Nephron progenitor cell (in vitro differentiated cells): ENCODE measurements at regions not wholly inside any gene's neighbourhood (a gene's known extent, or its start where the extent isn't known, plus 50 kb on each side); places are given as distances from the start of the nearest gene placed in this dataset.

Experiments
- DNase-seq: peaks from one replicate; pipeline ENCODE4 v3.0.0; 2021
- H3K27ac Mint-ChIP-seq: 2 replicates; pipeline ENCODE4 v1.8.0; 2021; ENCODE audit warnings: mild to moderate bottlenecking, moderate library complexity, mixed read lengths
- H3K27me3 Mint-ChIP-seq: 2 replicates; pipeline ENCODE4 v1.8.0; 2021; ENCODE audit warnings: mild to moderate bottlenecking, low read depth, mixed read lengths; ENCODE audit not compliant: poor library complexity
- H3K36me3 Mint-ChIP-seq: 2 replicates; pipeline ENCODE4 v1.8.0; 2021; ENCODE audit warnings: low read depth, mixed read lengths
- H3K4me1 Mint-ChIP-seq: 2 replicates; pipeline ENCODE4 v1.8.0; 2021; ENCODE audit warnings: mixed read lengths
- H3K4me3 Mint-ChIP-seq: 2 replicates; pipeline ENCODE4 v1.8.0; 2021; ENCODE audit warnings: mild to moderate bottlenecking, moderate library complexity, mixed read lengths
- H3K9me3 Mint-ChIP-seq: 2 replicates; pipeline ENCODE4 v1.8.0; 2021; ENCODE audit warnings: mild to moderate bottlenecking, moderate library complexity, mixed read lengths
- TF ChIP-seq, protein P1 (sequence below): fragments of 200-600 bp; sonication (generic); IDR thresholded peaks from 2 replicates; pipeline ENCODE4 v1.5.0; 2021; ENCODE audit warnings: antibody characterized with exemption

DNA sequence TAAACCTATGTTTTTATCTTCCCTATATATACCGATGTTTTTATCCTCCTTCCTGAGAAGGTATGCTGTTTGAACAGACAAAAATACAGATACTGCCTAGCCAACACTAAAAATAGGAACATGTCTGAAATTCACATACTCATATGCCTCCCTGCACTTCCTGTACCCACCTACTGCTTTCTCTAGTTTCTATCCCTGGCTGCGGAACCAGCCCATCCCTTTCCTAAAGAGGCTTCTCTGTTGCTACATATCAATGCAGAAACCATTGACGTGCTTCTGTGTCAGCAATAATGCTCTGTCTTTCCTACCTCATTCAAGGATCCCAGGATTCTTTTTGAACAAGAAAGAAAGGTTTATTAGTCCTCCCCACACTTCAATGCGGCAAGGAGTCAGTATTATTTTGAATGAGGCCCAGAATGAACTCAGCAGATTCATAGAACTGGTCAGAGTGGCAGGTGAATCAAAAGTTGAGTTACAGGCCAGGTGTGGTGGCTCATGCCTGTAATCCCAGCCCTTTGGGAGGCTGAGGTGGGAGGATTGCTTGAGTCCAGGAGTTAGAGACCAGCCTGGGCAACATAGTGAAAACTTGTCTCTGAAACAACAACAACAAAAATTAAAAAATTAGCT, 67.8 kb upstream of the NAP1L1 start:
- Mint-ChIP-seq H3K9me3 (no peaks in the 10 kb centered on the region), H3K4me3 (no peak overlapping the region), H3K27me3 (no peaks in the 10 kb centered on the region), H3K4me1 (no peaks in the 10 kb centered on the region), H3K36me3 (no peaks in the 10 kb centered on the region), H3K27ac (no peak overlapping the region)
- TF ChIP-seq, protein P1, sequence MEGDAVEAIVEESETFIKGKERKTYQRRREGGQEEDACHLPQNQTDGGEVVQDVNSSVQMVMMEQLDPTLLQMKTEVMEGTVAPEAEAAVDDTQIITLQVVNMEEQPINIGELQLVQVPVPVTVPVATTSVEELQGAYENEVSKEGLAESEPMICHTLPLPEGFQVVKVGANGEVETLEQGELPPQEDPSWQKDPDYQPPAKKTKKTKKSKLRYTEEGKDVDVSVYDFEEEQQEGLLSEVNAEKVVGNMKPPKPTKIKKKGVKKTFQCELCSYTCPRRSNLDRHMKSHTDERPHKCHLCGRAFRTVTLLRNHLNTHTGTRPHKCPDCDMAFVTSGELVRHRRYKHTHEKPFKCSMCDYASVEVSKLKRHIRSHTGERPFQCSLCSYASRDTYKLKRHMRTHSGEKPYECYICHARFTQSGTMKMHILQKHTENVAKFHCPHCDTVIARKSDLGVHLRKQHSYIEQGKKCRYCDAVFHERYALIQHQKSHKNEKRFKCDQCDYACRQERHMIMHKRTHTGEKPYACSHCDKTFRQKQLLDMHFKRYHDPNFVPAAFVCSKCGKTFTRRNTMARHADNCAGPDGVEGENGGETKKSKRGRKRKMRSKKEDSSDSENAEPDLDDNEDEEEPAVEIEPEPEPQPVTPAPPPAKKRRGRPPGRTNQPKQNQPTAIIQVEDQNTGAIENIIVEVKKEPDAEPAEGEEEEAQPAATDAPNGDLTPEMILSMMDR = no peak
- DNase-seq = no peak

DNA sequence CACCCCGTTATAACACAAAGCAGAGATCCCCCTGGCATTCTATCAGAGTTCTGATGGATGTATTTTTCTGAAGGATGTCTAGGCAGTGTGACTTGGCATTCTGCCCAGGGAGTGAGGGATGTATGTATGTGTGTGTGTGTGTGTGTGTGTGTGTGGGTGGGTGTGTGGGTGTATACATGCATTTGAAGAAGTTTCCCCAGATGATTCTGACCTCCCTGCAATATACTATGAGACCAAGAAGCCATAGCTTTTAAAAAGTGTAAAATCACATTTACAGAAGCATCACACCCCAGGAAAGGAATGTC, 59.7 kb upstream of the NAP1L1 start:
- Mint-ChIP-seq H3K27ac (no peak overlapping the region), H3K4me1 (peaks cover 3% of the 10 kb centered on the region), H3K9me3 (peaks cover under 1% of the 10 kb centered on the region), H3K4me3 (no peak overlapping the region), H3K27me3 (peaks cover 2% of the 10 kb centered on the region), H3K36me3 (no peaks in the 10 kb centered on the region)
- TF ChIP-seq, protein P1 = no peak
- no peak for DNase-seq

DNA sequence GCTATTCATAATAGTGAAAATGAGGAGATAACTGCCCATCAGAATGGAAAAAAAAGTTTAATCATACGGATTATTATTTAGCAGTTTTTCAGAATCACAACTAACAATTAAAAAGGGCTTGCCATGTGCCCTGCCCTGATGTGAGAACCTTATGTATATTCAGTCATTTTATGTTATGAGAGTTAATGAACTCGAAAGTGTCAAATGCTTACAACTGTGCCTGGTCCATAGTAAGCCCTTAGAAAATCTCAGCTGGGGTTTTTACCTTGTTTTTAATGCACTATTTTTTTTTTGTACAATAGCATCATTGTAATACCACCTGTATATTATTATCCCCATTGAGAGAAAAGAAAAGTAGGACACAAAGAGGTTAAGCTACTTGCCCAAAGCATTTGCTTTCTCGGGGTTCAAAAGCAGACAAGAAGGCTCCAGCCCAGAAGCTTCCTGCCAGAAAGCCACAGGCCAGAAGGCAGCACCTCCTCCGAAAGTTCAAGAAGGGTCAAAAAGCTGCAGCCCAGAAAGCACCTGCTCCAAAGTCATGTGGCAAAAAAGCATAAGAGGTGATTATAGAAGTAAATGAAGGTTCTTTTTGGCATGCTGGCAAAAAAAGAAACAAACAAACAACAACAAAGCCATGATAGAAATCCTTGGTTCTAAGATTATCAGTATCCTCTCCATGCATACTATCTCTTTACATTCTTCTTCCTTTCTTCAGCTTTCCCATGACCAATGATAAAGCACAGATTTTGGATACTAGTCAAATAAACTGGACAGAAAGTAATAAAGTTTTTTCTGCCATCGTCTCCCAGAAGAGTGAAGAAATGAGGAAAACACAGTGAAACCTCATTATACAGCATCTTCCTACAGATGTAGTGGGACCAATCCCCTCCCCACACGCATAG, 59.1 kb upstream of the NAP1L1 start:
- no peak for DNase-seq
- Mint-ChIP-seq H3K9me3 (peaks cover 7% of the 10 kb centered on the region), H3K27me3 (peaks cover 2% of the 10 kb centered on the region), H3K27ac (no peak overlapping the region), H3K4me3 (no peak overlapping the region), H3K4me1 (peaks cover 3% of the 10 kb centered on the region), H3K36me3 (peaks cover 3% of the 10 kb centered on the region)
- TF ChIP-seq, protein P1 = no peak

DNA sequence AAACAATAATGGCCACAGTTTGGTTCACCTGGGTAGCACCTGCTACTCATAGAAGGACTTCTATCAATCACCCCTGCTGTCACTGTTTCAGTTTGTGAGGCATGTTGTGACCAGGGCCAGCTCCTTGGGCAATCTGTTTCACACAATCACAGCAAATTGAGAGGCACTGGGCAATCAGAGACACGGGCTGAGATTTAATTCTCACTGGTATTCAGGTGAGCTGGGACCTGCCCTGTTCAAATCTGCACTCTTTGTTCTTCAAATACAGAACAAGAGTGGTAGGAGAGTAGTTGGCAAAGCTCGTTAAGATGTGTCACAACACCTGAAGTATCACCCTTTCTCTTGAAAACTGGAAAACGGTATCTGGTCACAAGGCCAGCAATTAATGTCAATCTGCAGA, 57.8 kb upstream of the NAP1L1 start:
- Mint-ChIP-seq H3K9me3 (peaks cover 19% of the 10 kb centered on the region), H3K4me3 (no peak overlapping the region), H3K27me3 (peaks cover 2% of the 10 kb centered on the region), H3K4me1 (peaks cover 3% of the 10 kb centered on the region), H3K36me3 (peaks cover 13% of the 10 kb centered on the region), H3K27ac (no peak overlapping the region)
- no peak for DNase-seq
- TF ChIP-seq, protein P1 = no peak

DNA sequence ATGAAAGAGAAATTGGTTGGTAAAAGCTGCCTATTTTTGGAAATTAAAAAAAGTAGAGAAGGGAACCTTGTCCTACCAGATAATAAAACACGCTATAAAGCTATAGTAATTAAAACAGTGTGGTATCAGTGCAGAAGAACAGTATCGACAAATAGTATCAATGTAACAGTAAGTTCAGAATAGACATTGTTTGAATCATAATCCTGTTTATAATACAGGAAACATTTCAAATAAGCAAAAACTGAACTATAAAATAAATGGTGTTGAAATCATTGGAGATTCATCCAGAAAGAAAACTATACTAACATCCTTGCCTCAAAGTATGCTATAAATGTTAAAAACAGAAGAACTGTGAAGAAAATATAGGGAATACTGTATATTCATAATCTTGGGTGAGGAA, 54.2 kb upstream of the NAP1L1 start:
- Mint-ChIP-seq H3K4me3 (no peak overlapping the region), H3K4me1 (peaks cover 3% of the 10 kb centered on the region), H3K9me3 (peaks cover 23% of the 10 kb centered on the region), H3K36me3 (peaks cover 13% of the 10 kb centered on the region), H3K27ac (no peak overlapping the region), H3K27me3 (no peaks in the 10 kb centered on the region)
- DNase-seq = no peak
- TF ChIP-seq, protein P1 = no peak
